Progenitor cell of endocrine pancreas (in vitro differentiated cells): ENCODE measurements at regions not wholly inside any gene's neighbourhood (a gene's known extent, or its start where the extent isn't known, plus 50 kb on each side); places are given as distances from the start of the nearest gene placed in this dataset.

Experiments used
- DNase-seq: peaks from one replicate; pipeline ENCODE4 v3.0.0; 2021; ENCODE audit warnings: low spot score; ENCODE audit not compliant: unreplicated experiment
- H3K27ac Mint-ChIP-seq: 2 replicates; pipeline ENCODE4 v1.8.0; 2021; ENCODE audit warnings: mild to moderate bottlenecking, moderate library complexity, mixed read lengths
- H3K27me3 Mint-ChIP-seq: 2 replicates; pipeline ENCODE4 v1.8.0; 2021; ENCODE audit warnings: mixed read lengths
- H3K36me3 Mint-ChIP-seq: 2 replicates; pipeline ENCODE4 v1.8.0; 2022; ENCODE audit warnings: mixed read lengths; ENCODE audit not compliant: insufficient read depth
- H3K4me1 Mint-ChIP-seq: 2 replicates; pipeline ENCODE4 v1.8.0; 2021; ENCODE audit warnings: low read depth, mixed read lengths
- H3K4me3 Mint-ChIP-seq: 2 replicates; pipeline ENCODE4 v1.8.0; 2021; ENCODE audit warnings: low read depth, mild to moderate bottlenecking, moderate library complexity, mixed read lengths
- H3K9me3 Mint-ChIP-seq: 2 replicates; pipeline ENCODE4 v1.8.0; 2021; ENCODE audit warnings: low read depth, mixed read lengths
- TF ChIP-seq, protein P1 (sequence below): fragments of 200-600 bp; sonication (generic); IDR thresholded peaks from one replicate; pipeline ENCODE4 v1.5.0; 2021; ENCODE audit warnings: antibody characterized with exemption, mild to moderate bottlenecking; ENCODE audit not compliant: unreplicated experiment

DNA sequence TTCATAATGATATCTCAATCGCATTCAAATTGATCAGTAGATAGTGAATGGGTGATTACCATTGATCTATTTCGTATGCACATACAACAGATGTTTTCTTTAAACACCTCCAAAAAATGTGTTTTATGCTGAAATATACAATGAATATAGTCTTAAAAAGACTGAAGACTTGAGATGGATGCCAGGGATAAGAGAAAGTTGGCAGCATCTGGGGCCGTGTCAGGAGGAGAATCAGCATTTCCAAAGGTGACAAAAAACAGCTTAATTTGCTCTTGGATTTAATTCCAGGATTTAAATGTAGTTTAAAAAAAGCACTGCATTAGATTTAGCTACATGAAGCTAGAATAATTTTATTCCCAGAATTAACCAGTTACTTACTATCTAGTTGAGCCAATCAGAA, 199.7 kb upstream of the CNTN3 start:
- no peak for DNase-seq
- peaks cover 3% of the 10 kb centered on the region for H3K9me3 Mint-ChIP-seq
- TF ChIP-seq, protein P1, sequence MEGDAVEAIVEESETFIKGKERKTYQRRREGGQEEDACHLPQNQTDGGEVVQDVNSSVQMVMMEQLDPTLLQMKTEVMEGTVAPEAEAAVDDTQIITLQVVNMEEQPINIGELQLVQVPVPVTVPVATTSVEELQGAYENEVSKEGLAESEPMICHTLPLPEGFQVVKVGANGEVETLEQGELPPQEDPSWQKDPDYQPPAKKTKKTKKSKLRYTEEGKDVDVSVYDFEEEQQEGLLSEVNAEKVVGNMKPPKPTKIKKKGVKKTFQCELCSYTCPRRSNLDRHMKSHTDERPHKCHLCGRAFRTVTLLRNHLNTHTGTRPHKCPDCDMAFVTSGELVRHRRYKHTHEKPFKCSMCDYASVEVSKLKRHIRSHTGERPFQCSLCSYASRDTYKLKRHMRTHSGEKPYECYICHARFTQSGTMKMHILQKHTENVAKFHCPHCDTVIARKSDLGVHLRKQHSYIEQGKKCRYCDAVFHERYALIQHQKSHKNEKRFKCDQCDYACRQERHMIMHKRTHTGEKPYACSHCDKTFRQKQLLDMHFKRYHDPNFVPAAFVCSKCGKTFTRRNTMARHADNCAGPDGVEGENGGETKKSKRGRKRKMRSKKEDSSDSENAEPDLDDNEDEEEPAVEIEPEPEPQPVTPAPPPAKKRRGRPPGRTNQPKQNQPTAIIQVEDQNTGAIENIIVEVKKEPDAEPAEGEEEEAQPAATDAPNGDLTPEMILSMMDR: no peak
- H3K36me3 Mint-ChIP-seq: no peaks in the 10 kb centered on the region
- H3K27me3 Mint-ChIP-seq: no peaks in the 10 kb centered on the region
- H3K27ac Mint-ChIP-seq: no peak overlapping the region
- H3K4me1 Mint-ChIP-seq: no peaks in the 10 kb centered on the region
- H3K4me3 Mint-ChIP-seq: no peak overlapping the region

DNA sequence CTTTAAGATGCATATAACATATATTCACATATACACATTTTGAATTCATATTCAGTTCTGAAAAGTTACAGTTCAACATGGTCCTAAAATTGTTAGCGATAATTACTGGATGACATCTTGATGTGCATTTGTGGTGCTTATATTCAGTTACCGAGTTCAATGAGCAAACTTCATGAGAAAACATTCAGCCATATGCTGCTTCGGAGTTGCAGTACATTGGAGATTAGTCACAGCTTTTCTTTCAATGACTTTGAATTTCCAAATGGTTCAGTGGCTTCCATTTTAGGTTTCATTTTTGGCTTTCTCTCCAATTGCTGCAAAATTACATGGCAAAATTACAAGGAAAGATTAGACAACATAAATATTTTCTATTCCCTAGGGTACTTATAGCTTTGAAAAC, 198.3 kb upstream of the CNTN3 start:
- Mint-ChIP-seq H3K9me3 (peaks cover 8% of the 10 kb centered on the region), H3K27me3 (no peaks in the 10 kb centered on the region), H3K36me3 (no peaks in the 10 kb centered on the region), H3K27ac (no peak overlapping the region), H3K4me3 (no peak overlapping the region), H3K4me1 (no peaks in the 10 kb centered on the region)
- TF ChIP-seq, protein P1: no peak
- no peak for DNase-seq

DNA sequence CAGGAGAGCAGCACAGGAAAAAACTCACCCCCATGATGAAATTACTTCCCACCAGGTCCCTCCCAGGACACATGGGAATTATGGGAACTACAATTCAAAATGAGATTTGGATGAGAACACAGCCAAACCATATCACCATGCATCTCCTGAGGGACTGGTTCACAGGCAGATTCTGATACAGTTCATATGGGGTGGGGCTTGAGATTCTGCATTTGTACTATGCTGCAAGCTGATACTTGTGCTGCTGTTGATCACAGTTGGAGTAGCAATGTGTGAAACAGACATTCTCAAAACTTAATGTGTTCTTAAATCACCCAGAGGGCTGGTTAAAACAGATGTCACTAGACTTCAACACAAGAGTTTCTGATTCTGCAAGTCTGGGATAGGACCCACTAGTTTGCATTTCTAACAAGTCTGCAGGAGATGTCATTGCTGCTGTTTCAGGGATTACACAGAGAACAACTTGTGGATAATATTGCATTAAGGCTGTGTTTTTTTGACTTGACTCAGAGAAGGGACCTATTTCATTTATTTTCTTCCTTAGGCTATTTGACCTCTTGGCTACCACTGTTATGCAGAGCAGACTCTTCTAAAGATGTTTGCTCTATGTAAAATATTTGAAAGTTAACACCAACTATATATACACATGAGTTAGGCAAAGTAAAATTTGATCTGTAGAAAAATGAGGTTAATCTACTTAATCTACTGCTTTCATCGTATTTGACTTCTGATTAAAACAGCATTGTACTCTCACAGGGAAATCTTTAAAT, 194.2 kb upstream of the CNTN3 start:
- H3K27ac Mint-ChIP-seq: no peak overlapping the region
- no peaks in the 10 kb centered on the region for H3K36me3 Mint-ChIP-seq
- peaks cover 13% of the 10 kb centered on the region for H3K9me3 Mint-ChIP-seq
- no peak for DNase-seq
- no peak overlapping the region for H3K4me3 Mint-ChIP-seq
- H3K27me3 Mint-ChIP-seq: no peaks in the 10 kb centered on the region
- TF ChIP-seq, protein P1: no peak
- H3K4me1 Mint-ChIP-seq: no peaks in the 10 kb centered on the region

DNA sequence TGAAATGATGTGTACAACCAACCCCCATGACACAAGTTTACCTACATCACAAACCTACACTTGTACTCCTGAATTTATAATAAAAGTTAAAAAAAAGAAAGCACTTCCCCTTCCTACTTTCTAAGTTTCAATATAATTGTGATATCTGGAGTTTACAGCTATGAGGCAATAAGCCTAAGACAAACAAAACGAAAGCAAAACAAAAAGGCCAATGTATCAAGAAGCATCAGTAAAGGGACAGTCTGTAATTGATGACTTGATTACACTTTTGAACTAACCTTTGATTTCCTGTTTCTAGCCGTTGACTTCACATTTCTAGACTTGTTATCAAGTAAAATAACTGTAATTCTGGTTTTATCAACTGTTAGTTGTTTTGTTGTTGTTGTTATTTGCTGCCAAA, 187.5 kb upstream of the CNTN3 start:
- Mint-ChIP-seq H3K27ac (no peak overlapping the region), H3K27me3 (no peaks in the 10 kb centered on the region), H3K9me3 (peaks cover 7% of the 10 kb centered on the region), H3K4me1 (no peaks in the 10 kb centered on the region), H3K36me3 (no peaks in the 10 kb centered on the region), H3K4me3 (no peak overlapping the region)
- no peak for DNase-seq
- TF ChIP-seq, protein P1: no peak

DNA sequence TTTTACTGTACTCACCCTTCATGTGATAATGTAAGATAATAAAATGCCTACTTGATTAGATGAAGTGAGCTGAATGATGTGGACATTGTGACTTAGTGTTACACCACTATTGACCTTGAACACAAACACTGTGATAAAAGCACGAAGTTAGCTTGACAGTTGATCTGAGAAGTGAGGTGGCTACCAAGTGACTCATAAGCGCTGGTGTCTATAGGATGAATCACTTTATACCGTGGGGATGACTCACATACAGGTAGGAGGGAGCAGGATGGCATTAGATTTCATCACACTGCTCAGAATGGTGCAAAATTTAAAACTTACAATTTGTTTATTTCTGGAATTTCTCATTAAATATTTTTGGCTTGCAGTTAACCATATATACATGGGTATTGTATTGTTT, 174.7 kb upstream of the CNTN3 start:
- no peak overlapping the region for H3K27ac Mint-ChIP-seq
- no peaks in the 10 kb centered on the region for H3K27me3 Mint-ChIP-seq
- TF ChIP-seq, protein P1: no peak
- no peaks in the 10 kb centered on the region for H3K36me3 Mint-ChIP-seq
- no peaks in the 10 kb centered on the region for H3K9me3 Mint-ChIP-seq
- no peak overlapping the region for H3K4me3 Mint-ChIP-seq
- H3K4me1 Mint-ChIP-seq: peaks cover 7% of the 10 kb centered on the region
- DNase-seq: no peak
